Right renal pelvis (tissue), 4 donors: ENCODE measurements at regions not wholly inside any gene's neighbourhood (a gene's known extent, or its start where the extent isn't known, plus 50 kb on each side); places are given as distances from the start of the nearest gene placed in this dataset.
A peak's percentile ranks its signal among the peaks of the same experiment; 100 is the strongest.
"Not testable (repeated sequence)": the region's sequence is repeated elsewhere in the genome, so short reads cannot be mapped to it uniquely, and the experiment has no call there.

Experiments used
- DNase-seq, 4 donors: peaks; one replicate each; pipeline ENCODE4 v3.0.0-alpha.2; 2013; ENCODE audit warnings: low read depth in 4 of 4, low spot score in 3 of 4, missing footprints in 1 of 4

DNA sequence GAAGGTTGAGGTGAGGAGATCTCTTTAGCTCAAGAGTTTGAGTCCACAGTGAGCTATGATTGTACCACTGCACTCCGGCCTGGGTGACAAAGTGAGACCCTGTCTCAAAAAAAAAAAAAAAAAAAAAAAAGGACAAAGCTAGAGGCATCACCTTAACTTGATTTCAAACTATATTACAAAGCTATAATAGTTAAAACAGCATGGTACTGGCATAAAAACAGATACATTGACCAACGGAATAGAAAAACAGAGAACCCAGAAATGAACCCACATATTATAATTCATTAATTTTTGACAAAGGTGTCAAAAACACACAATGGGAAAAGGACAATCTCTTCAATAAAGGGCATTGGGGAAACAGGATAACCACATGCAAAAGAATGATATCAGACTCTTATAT, 50.8 kb upstream of the MBOAT1 start:
- DNase-seq = no peak

DNA sequence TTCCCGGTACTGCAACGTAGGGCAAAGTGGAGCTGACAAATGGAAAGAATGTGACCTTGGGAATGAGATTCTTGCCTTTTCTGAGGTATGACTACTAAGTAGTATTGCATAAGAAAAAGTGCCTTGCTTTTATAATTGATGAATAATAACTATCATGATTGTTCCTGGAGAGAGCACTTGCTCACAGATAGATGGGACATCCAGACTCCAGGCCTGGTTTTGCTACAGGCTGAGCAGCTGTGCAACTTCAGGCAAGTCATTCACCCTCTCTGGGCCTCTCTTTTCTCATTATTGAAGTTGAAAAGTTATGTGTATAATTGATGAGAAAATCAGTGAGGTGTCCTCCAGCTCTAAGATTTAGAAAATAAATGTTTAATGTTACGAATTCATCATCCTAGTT, 53.6 kb upstream of the MBOAT1 start:
- DNase-seq = no peak

DNA sequence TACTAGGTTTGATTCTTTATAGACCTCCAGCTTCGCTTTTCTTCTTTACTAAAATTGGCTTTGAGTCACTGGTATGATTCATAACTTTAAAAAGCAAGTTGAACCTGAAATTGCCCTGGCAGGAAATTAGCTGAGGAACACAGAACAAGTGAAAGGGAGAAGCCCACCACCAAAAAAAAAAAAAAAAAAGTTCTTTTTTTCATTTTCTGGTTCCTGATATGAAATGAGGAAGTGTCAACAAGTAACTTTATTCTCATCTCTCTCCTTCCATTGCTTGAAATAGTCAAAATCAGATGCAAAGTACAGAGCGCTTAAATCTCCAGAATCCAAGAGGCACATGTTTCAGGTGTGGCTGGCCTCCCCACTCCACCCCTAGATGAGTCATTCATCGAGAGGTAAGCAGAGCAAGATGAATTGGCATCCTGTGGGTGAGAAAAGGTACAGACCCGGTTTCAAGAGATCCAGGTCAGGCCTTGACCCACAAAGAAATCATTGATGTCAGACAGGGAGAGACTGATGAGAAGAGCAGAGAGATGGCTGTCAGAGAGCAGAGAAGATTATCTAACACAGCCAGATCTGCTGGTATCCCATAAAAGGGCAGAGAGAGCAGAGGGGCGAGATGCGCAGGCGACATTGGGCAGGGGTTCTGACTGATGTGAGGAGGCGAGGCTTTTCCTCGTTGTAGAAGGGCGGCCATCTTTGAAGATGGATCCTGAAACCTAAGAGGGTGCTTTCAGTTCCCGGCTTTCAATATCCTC, 54.8 kb upstream of the MBOAT1 start:
- DNase-seq = no peak

DNA sequence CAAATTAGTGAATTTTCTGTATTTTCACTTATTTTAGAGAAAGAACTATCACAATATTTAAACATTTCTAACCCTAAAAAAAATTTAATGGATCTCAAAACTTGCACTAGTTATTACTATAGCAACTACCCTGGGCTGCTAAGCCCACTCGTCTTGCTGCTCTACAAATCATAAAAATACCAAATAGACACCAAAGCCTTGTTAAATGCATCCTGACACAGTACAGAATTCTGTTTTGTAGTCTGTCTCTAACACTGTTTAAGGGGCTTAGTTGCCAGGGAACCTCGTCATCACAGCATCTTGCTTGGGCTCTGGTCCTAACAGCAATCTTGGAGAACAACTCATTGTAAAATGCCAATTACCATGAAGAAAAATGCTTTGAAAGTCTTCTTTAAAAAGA, 56.9 kb upstream of the MBOAT1 start:
- no peak for DNase-seq

DNA sequence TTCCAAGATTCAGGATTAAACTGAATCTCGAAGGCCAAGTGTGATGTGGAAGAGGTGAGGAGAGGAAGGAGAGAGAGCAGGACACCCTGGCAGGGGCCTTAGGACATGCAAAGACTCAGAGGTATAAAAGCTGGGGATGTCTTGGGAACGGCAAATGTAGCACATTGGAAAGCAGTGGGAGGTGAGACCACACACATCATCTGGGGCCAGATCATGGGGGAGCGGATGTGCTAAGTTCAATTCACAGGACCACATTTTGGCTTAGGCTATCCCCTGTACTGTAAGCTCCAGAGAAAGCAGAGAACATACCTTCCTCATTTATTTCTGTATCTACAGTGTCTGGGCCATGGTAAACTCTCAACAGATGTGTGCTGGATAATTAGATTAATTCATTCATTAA, 59.5 kb upstream of the MBOAT1 start:
- no peak for DNase-seq

DNA sequence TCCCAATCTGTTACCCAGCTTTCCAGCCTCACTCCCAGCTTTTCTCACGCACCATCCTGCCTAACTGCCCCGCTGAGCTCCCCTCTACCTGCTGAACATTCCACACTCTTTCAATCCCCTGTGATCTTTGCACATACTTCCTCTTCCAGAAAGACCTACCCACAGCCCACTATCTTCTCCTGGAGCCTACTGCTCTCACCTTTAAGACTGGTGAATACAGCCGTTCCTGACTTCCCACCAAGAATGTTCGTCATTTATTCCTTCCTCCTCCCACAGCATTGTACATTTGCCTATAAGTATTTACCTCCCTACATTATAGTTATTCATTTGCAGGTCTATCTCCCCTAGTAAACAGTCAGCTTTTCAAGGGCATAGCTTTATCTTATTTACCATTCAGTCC, 61.9 kb upstream of the MBOAT1 start:
- no peak for DNase-seq

DNA sequence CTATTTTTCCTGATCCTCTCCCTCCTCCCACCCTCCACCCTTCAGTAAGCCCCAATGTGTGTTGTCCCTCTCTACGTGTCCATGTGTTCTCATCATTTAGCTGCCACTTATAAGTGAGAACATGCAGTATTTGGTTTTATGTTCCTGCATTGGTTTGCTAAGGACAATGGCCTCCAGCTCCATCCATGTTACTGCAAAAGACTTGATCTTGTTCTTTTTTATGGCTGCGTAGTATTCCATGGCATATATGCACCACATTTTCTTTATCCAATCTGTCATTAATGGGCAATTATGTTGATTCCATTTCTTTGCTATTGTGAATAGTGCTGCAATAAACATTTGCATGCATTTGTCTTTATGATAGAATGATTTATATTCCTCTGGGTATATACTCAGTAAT, 63.6 kb upstream of the MBOAT1 start:
- DNase-seq = not testable (repeated sequence)

DNA sequence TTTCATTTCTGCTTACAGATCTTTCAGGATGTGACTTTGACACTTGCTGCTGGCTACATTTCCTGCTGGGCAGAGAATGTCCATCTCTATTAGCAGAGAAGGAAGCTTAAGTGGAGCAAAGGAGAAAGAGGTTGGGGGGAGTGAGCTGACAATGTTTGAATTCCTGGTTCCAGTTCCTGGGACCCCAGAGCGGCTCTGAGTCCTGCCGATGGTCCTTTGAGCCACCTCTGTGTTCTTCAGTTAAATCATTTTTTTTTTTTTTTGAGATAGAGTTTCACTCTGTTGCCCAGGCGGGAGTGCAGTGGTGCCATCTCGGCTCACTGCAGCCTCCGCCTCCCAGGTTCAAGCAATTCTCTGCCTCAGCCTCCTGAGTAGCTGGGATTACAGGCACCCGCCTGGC, 65.5 kb upstream of the MBOAT1 start:
- DNase-seq = not testable (repeated sequence)

DNA sequence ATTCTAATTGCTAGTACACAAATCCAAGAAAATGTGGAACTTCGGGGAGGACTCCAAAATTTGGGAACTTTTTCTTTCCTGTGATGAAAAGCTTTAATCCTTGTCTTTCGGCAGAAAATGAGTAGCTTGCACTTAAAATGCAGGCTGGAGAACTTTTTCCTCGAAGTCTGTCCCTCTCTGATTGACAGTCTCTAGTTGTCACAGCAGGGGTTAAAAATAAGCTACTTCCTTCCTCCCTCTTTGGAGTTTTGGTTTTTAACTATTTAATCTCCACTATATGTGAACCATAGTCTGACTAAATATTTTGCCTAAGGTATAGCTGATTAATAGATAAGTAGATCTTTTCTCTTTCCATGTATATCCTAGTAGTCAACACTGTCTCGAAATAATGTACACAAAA, 66.8 kb upstream of the MBOAT1 start:
- no peak for DNase-seq

DNA sequence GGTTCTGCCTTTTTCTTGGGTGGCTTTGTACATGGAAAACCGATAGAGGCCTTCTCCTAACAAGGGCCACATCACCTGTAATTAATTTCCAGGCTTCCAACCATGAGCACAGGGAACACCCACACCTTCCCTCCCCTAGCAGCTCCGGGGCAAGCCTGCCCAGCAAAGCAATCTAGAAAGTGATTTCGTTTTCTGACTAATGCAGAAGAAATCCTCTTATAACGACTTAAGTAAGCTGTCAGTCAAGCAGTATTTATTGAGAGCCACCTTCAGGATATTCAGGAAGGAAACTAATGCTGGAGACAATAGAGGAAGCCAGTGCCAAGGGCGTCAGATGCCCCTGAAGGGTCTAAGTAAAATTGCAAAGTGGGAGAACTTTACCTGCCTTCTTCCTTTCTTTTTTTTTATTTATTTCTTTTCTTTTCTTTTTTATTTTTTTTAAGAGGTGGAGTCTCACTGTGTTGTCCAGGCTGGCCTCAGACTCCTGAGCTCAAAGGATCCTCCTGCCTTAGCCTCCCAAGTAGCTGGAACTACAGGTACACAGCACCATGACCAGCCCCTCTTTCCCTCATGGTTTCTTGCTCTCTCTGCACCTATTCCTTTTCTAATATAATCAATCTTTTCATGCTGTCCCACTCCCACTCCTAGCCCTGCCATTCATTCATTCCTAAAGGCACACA, 67.5 kb upstream of the MBOAT1 start:
- no peak for DNase-seq

DNA sequence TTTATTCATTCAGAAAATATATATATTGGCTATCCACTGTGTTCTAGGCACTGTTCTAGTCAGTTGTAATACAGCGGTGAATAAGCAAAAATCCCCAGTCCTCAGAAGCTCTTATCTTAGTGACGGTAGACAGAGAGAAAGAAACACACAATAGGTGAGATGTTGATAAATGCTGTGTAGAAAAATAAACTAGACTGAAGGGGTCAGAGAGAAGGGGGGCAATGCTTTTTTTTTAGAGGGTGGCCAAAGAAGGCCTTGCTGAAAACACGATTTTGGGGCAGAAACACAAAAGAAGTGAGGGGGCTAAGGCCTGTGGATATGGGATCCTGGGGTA, 68.0 kb upstream of the MBOAT1 start:
- DNase-seq = no peak

DNA sequence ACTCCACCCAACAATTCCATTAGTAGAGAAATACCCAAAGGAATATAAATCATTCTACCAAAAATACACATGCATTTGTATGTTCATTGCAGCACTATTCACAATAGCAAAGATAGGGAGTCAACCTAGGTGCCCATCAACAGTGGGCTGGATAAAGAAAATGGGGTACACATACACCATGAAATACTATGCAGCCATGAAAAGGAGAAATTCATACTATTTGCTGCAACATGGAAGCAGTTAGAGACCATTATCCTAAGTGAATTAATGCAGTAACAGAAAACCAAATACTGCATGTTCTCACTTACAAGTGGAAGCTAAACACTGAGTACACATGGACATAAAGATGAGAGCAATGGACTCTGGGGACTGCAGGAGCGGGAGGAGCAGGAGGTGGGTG, 72.4 kb upstream of the MBOAT1 start:
- DNase-seq = no peak

DNA sequence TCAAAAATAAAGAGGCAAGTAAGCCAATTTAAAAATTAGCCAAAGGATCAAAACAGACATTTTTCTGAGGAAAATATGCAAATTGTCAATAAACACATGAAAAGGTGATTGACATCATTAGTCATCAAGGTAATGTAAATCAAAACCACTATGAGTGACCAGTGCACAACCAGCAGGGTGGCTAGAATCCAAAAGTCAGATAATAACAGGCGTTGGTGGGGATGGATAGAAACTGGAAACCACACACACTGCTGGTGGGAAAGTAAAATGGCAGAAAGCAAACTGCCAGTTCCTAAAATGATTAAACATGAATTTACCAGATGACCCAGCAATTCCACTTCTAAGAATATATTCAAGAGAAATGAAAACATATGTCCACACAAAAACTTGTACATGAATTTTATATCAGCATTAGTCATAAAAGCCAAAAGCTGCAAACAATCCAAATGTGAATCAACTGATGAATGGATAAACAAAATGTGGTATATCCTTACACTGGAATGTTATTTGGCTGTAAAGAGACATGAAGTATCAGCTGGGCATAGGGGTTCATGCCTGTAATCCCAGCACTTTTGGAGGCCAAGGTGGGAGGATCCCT, 74.8 kb upstream of the MBOAT1 start:
- no peak for DNase-seq

DNA sequence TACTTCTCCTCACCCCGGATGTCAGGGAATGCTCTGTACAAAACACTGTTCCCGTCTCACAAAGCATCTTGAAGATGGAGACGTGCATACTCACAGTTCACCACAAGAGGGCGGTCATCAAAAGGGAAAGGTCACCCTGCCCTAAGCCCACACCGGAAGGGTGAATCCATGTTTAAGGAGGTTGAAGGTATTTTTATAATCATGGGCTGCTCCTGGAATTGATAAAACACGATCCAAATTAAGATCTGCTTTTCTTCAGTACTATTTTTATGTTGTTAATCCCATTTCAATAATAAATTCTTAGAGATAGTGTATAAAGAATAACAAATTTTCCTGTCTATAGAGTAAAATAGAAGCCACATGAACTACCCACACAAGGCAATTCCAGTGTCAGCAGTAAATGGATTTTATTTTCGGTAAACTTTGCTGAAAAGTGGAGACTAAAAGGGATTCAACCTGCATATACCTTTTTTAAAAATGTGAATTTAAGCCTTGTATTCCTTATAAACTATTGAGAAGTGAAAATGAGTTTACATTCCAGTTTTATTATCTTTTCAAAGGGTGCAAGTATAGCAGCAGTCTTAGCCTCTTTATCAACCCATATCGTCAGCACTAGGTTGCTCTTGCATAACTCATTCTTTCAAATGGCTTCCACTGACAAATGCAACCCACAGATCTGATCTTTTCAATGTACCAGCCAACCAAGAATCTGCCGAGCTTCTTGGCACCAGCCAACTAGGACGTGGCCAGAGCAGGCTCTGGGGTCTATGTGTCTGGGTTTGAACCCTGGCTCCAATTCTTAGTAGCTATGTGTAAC, 79.7 kb upstream of the MBOAT1 start:
- DNase-seq = peak; percentile 65 to 74 (median 69)

DNA sequence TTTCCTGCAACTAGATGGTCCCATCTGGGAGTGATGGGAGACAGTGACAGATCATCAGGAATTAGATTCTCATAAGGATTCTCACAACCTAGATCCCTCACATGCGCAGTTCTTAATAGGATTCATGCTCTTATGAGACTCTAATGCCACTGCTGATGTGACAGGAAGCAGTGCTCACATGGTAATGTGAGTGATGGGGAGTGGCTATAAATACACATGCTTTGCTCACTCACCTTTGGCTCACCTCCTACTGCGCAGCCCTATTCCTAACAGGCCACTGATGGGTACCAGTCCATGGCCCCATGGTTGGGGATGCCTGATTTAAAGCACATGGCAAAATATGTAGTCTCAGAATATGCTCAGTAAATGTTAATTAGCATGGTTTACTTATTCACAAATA, 80.6 kb upstream of the MBOAT1 start:
- DNase-seq = no peak

DNA sequence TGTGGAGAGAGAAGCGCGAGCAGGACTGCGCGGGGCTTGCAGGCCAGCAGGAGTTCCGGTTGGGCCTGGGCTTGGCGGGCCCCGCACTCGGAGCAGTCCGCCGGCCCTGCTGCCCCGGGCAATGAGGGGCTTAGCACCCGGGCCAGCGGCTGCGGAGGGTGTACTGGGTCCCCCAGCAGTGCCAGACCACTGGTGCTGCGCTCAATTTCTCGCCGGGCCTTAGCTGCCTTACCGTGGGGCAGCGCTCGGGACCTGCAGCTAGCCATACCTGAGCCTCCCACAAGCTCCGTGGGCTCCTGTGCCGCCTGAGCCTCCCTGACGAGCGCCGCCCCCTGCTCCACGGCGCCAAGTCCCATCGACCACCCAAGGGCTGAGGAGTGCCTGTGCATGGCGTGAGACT, 89.0 kb upstream of the MBOAT1 start:
- DNase-seq = no peak

DNA sequence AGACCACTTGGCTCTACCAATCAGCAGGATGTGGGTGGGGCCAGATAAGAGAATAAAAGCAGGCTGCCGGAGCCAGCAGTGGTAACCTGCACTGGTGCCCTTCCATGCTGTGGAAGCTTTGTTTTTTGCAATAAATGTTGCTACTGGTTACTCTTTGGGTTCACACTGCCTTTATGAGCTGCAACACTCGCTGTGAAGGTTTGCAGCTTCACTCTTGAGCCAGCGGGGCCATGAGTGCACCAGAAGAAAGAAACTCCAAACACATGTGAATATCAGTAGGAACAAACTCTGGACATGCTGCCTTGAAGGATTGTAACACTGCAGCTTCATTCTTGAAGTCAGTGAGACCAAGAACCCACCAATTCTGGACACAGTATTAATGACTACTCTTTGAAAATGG, 89.9 kb upstream of the MBOAT1 start:
- no peak for DNase-seq

DNA sequence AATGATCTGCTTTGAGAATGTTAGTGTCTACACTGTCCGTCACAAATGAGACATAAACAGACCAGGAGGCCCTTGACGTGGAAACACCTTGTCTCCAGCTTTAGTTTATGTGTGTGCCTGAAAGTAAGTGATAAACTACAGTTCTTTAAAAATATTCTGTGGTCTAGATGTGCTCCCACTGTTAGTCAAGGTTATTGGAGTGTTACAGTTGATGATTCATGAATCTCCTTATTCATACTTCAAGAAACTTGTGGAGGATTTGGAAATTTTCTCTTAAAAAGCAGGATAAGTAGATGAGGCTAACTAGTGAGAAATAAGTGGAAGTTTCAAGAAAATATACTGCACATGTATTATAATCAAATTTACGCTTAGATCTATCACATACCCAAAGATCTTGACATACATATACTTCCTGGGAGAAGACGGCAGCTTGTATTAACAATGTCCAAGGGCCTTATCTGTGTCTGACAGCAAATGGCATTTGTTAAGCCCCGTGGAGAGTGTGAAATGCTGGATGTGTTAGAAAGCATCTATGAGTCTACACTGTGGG, 90.5 kb upstream of the MBOAT1 start:
- no peak for DNase-seq

DNA sequence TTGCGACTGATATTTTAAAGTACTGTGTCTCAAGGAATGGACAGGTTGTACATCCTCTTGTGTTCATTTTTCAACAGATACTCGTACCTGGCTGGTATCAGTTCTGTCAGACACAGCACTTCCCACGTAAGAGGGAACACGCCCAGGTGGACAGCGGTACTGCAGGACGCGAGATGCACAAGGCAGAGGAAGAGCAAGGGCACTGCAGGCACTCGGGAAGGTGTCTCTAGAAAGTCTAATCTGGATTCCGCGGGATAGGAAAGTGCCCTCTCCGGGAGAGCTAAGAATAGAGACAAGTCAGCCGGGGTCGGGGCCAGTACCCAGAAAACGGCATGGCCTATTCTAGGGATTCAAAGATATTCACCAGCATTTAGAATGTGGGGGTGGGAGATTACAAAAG, 94.2 kb upstream of the MBOAT1 start:
- DNase-seq = no peak

DNA sequence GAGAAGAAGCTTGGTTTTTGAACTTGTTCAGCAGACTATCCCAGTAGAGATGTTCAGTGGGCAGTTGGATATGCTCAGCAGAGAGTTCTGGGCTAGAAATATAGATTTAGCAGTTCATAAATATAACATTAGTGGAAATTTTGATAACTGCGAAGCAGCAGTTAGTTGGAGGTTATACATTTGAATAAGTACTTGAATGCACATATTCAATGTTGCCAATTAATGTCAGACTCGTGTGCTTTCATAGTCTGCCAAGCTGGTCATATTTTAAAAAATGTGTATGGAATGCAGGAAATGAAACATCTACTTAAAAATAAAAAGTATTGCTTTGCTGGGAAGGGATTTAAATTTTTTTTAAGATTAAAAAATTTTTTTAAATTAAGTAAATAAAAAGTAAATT, 92.5 kb upstream of the E2F3 start:
- DNase-seq = no peak

DNA sequence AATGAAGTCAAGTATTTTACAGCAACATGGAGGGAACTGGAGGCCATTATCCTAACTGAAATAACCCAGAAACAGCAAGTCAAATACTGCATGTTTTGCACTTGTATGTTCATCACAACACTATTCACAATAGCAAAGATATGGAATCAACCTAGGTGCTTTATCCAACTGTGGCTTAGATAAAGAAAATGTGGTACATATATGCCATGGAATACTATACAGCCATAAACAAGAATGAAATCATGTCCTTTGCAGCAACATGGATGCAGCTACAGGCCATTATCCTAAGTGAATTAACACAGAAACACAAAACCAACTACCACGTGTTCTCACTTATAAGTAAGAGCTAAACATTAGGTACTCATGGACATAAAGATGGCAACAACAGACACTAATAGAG, 91.5 kb upstream of the E2F3 start:
- DNase-seq = no peak
